ENCODE measurements at regions not wholly inside any gene's neighbourhood (a gene's known extent, or its start where the extent isn't known, plus 50 kb on each side); places are given as distances from the start of the nearest gene placed in this dataset.

DNA sequence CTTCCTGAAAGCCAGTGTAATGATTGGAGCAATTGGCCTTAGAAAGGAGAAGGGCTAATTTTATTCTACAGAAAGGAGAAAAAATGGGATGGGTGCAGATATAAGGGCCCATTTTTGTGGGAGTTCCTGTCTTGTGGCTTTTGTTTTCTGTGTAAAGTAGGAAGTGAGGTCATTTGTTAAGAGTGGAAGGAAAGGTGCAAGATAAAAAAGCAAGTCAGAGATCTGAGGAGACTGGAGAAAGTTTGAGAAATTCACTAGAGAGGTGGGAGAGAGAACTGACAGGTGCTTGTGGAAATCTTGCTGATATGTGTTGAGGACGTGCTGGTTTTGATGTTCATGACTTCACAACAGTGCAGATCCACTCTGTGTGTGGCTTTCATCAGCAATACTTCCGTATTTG lies 349.4 kb downstream of the DLEU7 start:
- TF ChIP-seq, protein P1, sequence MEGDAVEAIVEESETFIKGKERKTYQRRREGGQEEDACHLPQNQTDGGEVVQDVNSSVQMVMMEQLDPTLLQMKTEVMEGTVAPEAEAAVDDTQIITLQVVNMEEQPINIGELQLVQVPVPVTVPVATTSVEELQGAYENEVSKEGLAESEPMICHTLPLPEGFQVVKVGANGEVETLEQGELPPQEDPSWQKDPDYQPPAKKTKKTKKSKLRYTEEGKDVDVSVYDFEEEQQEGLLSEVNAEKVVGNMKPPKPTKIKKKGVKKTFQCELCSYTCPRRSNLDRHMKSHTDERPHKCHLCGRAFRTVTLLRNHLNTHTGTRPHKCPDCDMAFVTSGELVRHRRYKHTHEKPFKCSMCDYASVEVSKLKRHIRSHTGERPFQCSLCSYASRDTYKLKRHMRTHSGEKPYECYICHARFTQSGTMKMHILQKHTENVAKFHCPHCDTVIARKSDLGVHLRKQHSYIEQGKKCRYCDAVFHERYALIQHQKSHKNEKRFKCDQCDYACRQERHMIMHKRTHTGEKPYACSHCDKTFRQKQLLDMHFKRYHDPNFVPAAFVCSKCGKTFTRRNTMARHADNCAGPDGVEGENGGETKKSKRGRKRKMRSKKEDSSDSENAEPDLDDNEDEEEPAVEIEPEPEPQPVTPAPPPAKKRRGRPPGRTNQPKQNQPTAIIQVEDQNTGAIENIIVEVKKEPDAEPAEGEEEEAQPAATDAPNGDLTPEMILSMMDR (IDR thresholded peaks at IDR 0.05), result no peak
- no peak for TF ChIP-seq POLR2A (IDR thresholded peaks at IDR 0.05)

All from body of pancreas (tissue), 4 donors.